ENCODE measurements at regions not wholly inside any gene's neighbourhood (a gene's known extent, or its start where the extent isn't known, plus 50 kb on each side); places are given as distances from the start of the nearest gene placed in this dataset.
"Not testable (repeated sequence)": the region's sequence is repeated elsewhere in the genome, so short reads cannot be mapped to it uniquely, and the experiment has no call there.

DNA sequence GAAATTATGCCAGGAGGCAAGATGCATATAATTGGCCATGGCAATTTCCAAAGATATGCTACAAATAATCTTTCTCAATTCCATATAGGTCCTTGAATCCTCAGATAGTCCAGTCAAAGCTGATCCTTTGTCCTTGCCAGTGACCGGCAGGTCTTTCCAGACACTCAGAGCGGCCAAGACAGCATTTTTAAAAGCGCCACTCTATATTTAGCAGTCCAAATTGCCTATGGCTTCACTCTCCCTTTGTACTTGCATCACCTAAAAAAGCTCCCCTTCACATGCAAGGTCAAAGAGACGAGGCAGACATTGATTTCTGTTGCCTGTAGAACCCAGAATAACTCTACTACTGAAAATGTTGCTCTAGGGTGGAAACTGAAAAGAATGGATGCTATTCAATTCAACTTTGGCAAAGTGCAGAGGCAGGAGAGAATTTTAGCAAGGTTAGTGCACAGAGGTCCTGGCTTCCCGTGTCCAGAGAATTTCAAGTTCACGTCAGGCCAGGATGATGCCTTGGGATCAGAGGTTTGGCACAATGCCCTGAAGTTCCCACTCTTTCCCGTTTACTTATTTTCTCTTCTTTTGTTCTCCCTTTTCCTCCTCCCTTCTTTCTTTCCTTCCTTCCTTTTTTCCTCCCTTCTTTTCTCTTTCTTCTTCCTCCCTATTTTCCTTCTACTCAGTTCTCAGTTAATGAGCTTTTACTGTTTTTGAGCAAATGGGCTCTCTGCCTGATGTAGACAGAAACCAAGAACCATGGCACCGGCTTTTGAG, 108.5 kb downstream of the KCNK1 start:
- Histone ChIP-seq H3K4me3 (ENCODE audit: low read length) (no peak overlapping the region), H3K4me1 (ENCODE audit: control insufficient read depth, low read depth, low read length) (no peaks in the 10 kb centered on the region)
- no CpG with 5 or more reads among the region's 8 CpGs for WGBS (ENCODE audit: extremely low coverage, insufficient coverage, low lambda C conversion rate)

DNA sequence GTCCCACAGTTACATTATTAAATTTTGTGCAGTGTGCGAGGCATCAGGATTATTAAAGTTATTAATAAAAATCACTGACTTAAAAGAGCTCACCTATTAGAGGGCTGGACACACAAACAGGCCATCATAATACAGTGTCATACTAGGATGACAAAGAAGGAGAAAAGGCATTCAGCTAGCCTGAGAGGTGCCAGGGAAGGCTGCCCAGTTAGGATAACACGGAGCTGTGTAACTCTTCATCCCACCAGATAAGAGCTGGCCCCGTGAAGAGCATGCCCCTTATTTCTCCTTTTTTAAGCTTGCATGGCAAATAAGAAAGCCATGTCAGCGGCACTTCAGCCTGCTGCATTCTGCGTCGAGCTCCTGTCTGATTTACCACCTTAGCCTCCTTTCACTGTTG, 109.5 kb downstream of the KCNK1 start:
- H3K9ac ChIP-seq (ENCODE audit: low read length), result no peak overlapping the region
- H4K5ac ChIP-seq (ENCODE audit: low read length), result no peak overlapping the region
- H3K27ac ChIP-seq (ENCODE audit: low read depth, low read length), result no peak overlapping the region
- no peak overlapping the region for H3K18ac ChIP-seq (ENCODE audit: low read length)
- H3K4ac ChIP-seq (ENCODE audit: low read depth, low read length), result no peak overlapping the region
- H2BK5ac ChIP-seq (ENCODE audit: low read length), result no peak overlapping the region
- H3K36me3 ChIP-seq (ENCODE audit: control insufficient read depth, insufficient read depth, low read length), result no peaks in the 10 kb centered on the region
- no peaks in the 10 kb centered on the region for H3K4me1 ChIP-seq (ENCODE audit: control insufficient read depth, low read depth, low read length)
- H3K79me1 ChIP-seq (ENCODE audit: low read length), result no peaks in the 10 kb centered on the region
- no peaks in the 10 kb centered on the region for H3K27me3 ChIP-seq (ENCODE audit: insufficient read depth, low read length, poor library complexity)
- H2BK120ac ChIP-seq (ENCODE audit: low read depth, low read length), result no peak overlapping the region
- no peak overlapping the region for H4K8ac ChIP-seq (ENCODE audit: low read depth, low read length)
- H3K4me3 ChIP-seq (ENCODE audit: low read length), result no peak overlapping the region
- WGBS (ENCODE audit: extremely low coverage, insufficient coverage, low lambda C conversion rate), result no CpG with 5 or more reads among the region's 6 CpGs
- no peaks in the 10 kb centered on the region for H3K79me2 ChIP-seq (ENCODE audit: control insufficient read depth, insufficient read depth, low read length)
- H3K4me2 ChIP-seq (ENCODE audit: low read length), result no peak overlapping the region
- H3K23ac ChIP-seq (ENCODE audit: low read length), result no peak overlapping the region
- H2BK15ac ChIP-seq (replicated peaks; ENCODE audit: low read depth), result no peak overlapping the region
- H3K56ac ChIP-seq (ENCODE audit: low read length), result no peak overlapping the region
- DNase-seq, result no peak
- no peak overlapping the region for H2AK5ac ChIP-seq (ENCODE audit: low read length)

More for the DNA sequence above, 108.5 kb downstream of the KCNK1 start:
- H3K79me1 ChIP-seq (ENCODE audit: low read length), result no peaks in the 10 kb centered on the region
- no peak overlapping the region for H3K4me2 ChIP-seq (ENCODE audit: low read length)
- DNase-seq, result no peak
- H3K79me2 ChIP-seq (ENCODE audit: control insufficient read depth, insufficient read depth, low read length), result no peaks in the 10 kb centered on the region
- H2BK5ac ChIP-seq (ENCODE audit: low read length), result no peak overlapping the region
- H4K5ac ChIP-seq (ENCODE audit: low read length), result no peak overlapping the region
- H3K56ac ChIP-seq (ENCODE audit: low read length), result no peak overlapping the region
- no peak overlapping the region for H4K8ac ChIP-seq (ENCODE audit: low read depth, low read length)
- no peak overlapping the region for H3K27ac ChIP-seq (ENCODE audit: low read depth, low read length)
- H2BK15ac ChIP-seq (replicated peaks; ENCODE audit: low read depth), result no peak overlapping the region
- H3K27me3 ChIP-seq (ENCODE audit: insufficient read depth, low read length, poor library complexity), result no peaks in the 10 kb centered on the region
- H2BK120ac ChIP-seq (ENCODE audit: low read depth, low read length), result no peak overlapping the region
- no peak overlapping the region for H3K18ac ChIP-seq (ENCODE audit: low read length)
- H2AK5ac ChIP-seq (ENCODE audit: low read length), result no peak overlapping the region
- H3K4ac ChIP-seq (ENCODE audit: low read depth, low read length), result no peak overlapping the region
- no peak overlapping the region for H3K23ac ChIP-seq (ENCODE audit: low read length)
- no peaks in the 10 kb centered on the region for H3K36me3 ChIP-seq (ENCODE audit: control insufficient read depth, insufficient read depth, low read length)
- no peak overlapping the region for H3K9ac ChIP-seq (ENCODE audit: low read length)

DNA sequence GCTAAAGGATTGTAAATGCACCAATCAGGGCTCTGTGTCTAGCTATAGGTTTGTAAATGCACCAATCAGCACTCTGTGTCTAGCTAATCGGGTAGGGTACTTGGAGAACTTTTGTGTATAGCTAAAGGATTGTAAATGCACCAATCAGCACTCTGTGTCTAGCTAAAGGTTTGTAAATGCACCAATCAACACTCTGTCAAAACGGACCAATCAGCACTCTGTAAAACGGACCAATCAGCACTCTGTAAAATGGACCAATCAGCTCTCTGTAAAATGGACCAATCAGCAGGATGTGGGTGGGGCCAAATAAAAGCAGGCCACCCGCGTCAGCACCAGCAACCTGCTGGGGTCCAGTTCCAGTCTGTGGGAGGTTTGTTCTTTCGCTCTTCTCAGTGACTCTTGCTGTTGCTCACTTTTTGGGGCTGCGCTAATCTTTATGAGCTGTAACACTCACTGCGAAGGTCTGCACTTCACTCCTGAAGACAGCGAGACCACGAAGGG, 110.3 kb downstream of the KCNK1 start:
- H2BK15ac ChIP-seq (replicated peaks; ENCODE audit: low read depth); H3K18ac ChIP-seq (ENCODE audit: low read length); H3K4me3 ChIP-seq (ENCODE audit: low read length); H3K27ac ChIP-seq (ENCODE audit: low read depth, low read length); H3K27me3 ChIP-seq (ENCODE audit: insufficient read depth, low read length, poor library complexity); H2AK5ac ChIP-seq (ENCODE audit: low read length); H3K9ac ChIP-seq (ENCODE audit: low read length); H3K23ac ChIP-seq (ENCODE audit: low read length); H3K4me1 ChIP-seq (ENCODE audit: control insufficient read depth, low read depth, low read length); DNase-seq; H3K36me3 ChIP-seq (ENCODE audit: control insufficient read depth, insufficient read depth, low read length); H3K4ac ChIP-seq (ENCODE audit: low read depth, low read length); H4K8ac ChIP-seq (ENCODE audit: low read depth, low read length); H2BK5ac ChIP-seq (ENCODE audit: low read length); H4K5ac ChIP-seq (ENCODE audit: low read length); H3K56ac ChIP-seq (ENCODE audit: low read length); H3K79me2 ChIP-seq (ENCODE audit: control insufficient read depth, insufficient read depth, low read length); H2BK120ac ChIP-seq (ENCODE audit: low read depth, low read length); H3K79me1 ChIP-seq (ENCODE audit: low read length); H3K4me2 ChIP-seq (ENCODE audit: low read length): not testable (repeated sequence)
- no CpG with 5 or more reads among the region's 10 CpGs for WGBS (ENCODE audit: extremely low coverage, insufficient coverage, low lambda C conversion rate)

DNA sequence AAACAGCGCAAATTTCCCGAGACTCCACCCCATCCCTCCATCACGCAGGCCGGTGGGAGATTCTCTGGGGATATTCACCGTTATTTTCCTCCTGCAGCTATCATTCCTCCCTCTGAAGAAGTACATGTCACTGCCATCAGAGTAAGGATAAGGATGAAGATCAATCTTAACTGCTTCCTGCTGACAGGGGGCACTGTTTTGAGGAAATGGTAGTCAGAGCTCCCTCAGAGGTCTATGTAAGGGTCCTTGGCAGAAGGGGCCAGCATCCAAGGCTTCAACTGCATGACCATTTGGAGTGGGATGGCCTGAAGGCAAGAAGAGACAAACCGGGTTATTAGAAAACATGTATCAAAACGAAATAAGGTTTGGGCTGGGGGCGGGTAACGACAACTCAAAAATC, 111.5 kb downstream of the KCNK1 start:
- no peak overlapping the region for H4K8ac ChIP-seq (ENCODE audit: low read depth, low read length)
- no peak overlapping the region for H3K27ac ChIP-seq (ENCODE audit: low read depth, low read length)
- no peak overlapping the region for H2AK5ac ChIP-seq (ENCODE audit: low read length)
- H3K4me2 ChIP-seq (ENCODE audit: low read length), result no peak overlapping the region
- WGBS (ENCODE audit: extremely low coverage, insufficient coverage, low lambda C conversion rate), result no CpG with 5 or more reads among the region's 9 CpGs
- DNase-seq, result peak; percentile 55
- no peak overlapping the region for H3K56ac ChIP-seq (ENCODE audit: low read length)
- H3K79me1 ChIP-seq (ENCODE audit: low read length), result no peaks in the 10 kb centered on the region
- H3K36me3 ChIP-seq (ENCODE audit: control insufficient read depth, insufficient read depth, low read length), result no peaks in the 10 kb centered on the region
- no peak overlapping the region for H3K18ac ChIP-seq (ENCODE audit: low read length)
- no peak overlapping the region for H3K9ac ChIP-seq (ENCODE audit: low read length)
- no peak overlapping the region for H3K4me3 ChIP-seq (ENCODE audit: low read length)
- no peak overlapping the region for H3K23ac ChIP-seq (ENCODE audit: low read length)
- no peak overlapping the region for H2BK15ac ChIP-seq (replicated peaks; ENCODE audit: low read depth)
- H3K4me1 ChIP-seq (ENCODE audit: control insufficient read depth, low read depth, low read length), result no peaks in the 10 kb centered on the region
- H2BK120ac ChIP-seq (ENCODE audit: low read depth, low read length), result no peak overlapping the region
- no peaks in the 10 kb centered on the region for H3K79me2 ChIP-seq (ENCODE audit: control insufficient read depth, insufficient read depth, low read length)
- no peaks in the 10 kb centered on the region for H3K27me3 ChIP-seq (ENCODE audit: insufficient read depth, low read length, poor library complexity)
- H4K5ac ChIP-seq (ENCODE audit: low read length), result no peak overlapping the region
- no peak overlapping the region for H3K4ac ChIP-seq (ENCODE audit: low read depth, low read length)
- H2BK5ac ChIP-seq (ENCODE audit: low read length), result no peak overlapping the region

DNA sequence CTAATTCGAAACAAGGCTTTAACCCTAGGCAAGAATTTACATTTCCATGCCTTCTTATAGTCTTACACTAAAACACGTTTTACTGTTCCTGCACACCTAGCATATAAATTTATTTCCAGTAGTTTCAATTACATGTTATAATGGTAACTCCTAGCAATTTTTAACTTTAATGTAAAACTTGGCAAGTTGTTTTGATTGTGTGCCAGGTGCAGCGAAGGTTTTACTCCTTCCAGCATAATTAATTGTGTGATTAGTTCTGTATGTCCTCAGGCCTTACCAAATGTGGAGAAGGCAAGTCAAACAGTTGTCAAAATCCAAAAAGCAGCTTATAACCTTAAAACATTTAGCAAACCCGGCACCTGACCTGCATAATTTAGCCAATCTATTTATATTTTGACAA, 114.8 kb downstream of the KCNK1 start:
- Histone ChIP-seq H3K56ac (ENCODE audit: low read length) (no peak overlapping the region), H3K4ac (ENCODE audit: low read depth, low read length) (no peak overlapping the region), H3K18ac (ENCODE audit: low read length) (no peak overlapping the region), H3K27ac (ENCODE audit: low read depth, low read length) (no peak overlapping the region), H3K79me2 (ENCODE audit: control insufficient read depth, insufficient read depth, low read length) (no peaks in the 10 kb centered on the region), H4K8ac (ENCODE audit: low read depth, low read length) (no peak overlapping the region), H4K5ac (ENCODE audit: low read length) (no peak overlapping the region), H3K4me2 (ENCODE audit: low read length) (no peak overlapping the region), H3K4me1 (ENCODE audit: control insufficient read depth, low read depth, low read length) (no peaks in the 10 kb centered on the region), H3K4me3 (ENCODE audit: low read length) (no peak overlapping the region), H3K79me1 (ENCODE audit: low read length) (no peaks in the 10 kb centered on the region), H3K27me3 (ENCODE audit: insufficient read depth, low read length, poor library complexity) (no peaks in the 10 kb centered on the region), H2BK5ac (ENCODE audit: low read length) (no peak overlapping the region), H3K9ac (ENCODE audit: low read length) (no peak overlapping the region), H2BK120ac (ENCODE audit: low read depth, low read length) (no peak overlapping the region), H3K36me3 (ENCODE audit: control insufficient read depth, insufficient read depth, low read length) (no peaks in the 10 kb centered on the region), H2BK15ac (replicated peaks; ENCODE audit: low read depth) (no peak overlapping the region), H3K23ac (ENCODE audit: low read length) (no peak overlapping the region), H2AK5ac (ENCODE audit: low read length) (no peak overlapping the region)
- WGBS (ENCODE audit: extremely low coverage, insufficient coverage, low lambda C conversion rate), result no CpG with 5 or more reads among the region's 4 CpGs
- DNase-seq, result no peak

DNA sequence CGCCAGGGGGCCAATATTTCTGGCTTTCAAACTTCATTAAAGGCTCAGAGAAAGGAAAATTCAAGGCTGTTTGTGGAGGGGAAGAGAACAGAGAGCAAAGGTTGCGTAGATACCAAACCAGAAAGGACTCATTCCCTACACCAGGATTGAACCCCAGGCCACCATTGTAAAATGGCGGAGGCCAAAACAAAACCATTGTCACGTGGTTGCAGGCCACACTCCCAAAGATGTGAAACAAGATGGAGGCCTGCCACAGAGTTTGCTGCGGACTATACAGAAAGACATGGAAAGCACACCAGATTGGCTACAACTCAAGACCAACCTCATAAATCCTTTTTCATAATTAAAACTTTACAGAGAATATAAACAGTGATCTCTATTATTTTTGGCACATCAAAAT, 116.5 kb downstream of the KCNK1 start:
- no peak for DNase-seq
- Histone ChIP-seq H2BK120ac (ENCODE audit: low read depth, low read length) (no peak overlapping the region), H4K8ac (ENCODE audit: low read depth, low read length) (no peak overlapping the region), H2BK15ac (replicated peaks; ENCODE audit: low read depth) (no peak overlapping the region), H2AK5ac (ENCODE audit: low read length) (no peak overlapping the region), H3K18ac (ENCODE audit: low read length) (no peak overlapping the region), H3K27ac (ENCODE audit: low read depth, low read length) (no peak overlapping the region), H3K27me3 (ENCODE audit: insufficient read depth, low read length, poor library complexity) (no peaks in the 10 kb centered on the region), H3K79me1 (ENCODE audit: low read length) (no peaks in the 10 kb centered on the region), H3K4me3 (ENCODE audit: low read length) (no peak overlapping the region), H3K79me2 (ENCODE audit: control insufficient read depth, insufficient read depth, low read length) (no peaks in the 10 kb centered on the region), H3K56ac (ENCODE audit: low read length) (no peak overlapping the region), H4K5ac (ENCODE audit: low read length) (no peak overlapping the region), H3K4me1 (ENCODE audit: control insufficient read depth, low read depth, low read length) (no peaks in the 10 kb centered on the region), H3K9ac (ENCODE audit: low read length) (no peak overlapping the region), H2BK5ac (ENCODE audit: low read length) (no peak overlapping the region), H3K4me2 (ENCODE audit: low read length) (no peak overlapping the region), H3K36me3 (ENCODE audit: control insufficient read depth, insufficient read depth, low read length) (no peaks in the 10 kb centered on the region), H3K4ac (ENCODE audit: low read depth, low read length) (no peak overlapping the region), H3K23ac (ENCODE audit: low read length) (no peak overlapping the region)
- no CpG with 5 or more reads among the region's 5 CpGs for WGBS (ENCODE audit: extremely low coverage, insufficient coverage, low lambda C conversion rate)

Data from mesendoderm (in vitro differentiated cells).